Activated T-helper 17 cell treated with anti-CD3 and anti-CD28 coated beads, Interleukin-2, amount 50 U/mL, for 72 hours (primary cell): ENCODE measurements at regions not wholly inside any gene's neighbourhood (a gene's known extent, or its start where the extent isn't known, plus 50 kb on each side); places are given as distances from the start of the nearest gene placed in this dataset.

ENCODE experiments used
- ATAC-seq: fragments of 150-1000 bp; cut with Tn5 transposase; replicated peaks from 2 replicates; pipeline ENCODE4 v1.10.0; 2021; ENCODE audit warnings: mild to moderate bottlenecking, moderate library complexity
- H3K27ac Mint-ChIP-seq: one replicate; pipeline ENCODE4 v1.8.0; 2022; ENCODE audit warnings: mixed read lengths
- H3K27me3 Mint-ChIP-seq: one replicate; pipeline ENCODE4 v1.8.0; 2022; ENCODE audit warnings: mixed read lengths
- H3K36me3 Mint-ChIP-seq: one replicate; pipeline ENCODE4 v1.8.0; 2022; ENCODE audit warnings: low read depth, mild to moderate bottlenecking, mixed read lengths
- H3K4me1 Mint-ChIP-seq: one replicate; pipeline ENCODE4 v1.8.0; 2022; ENCODE audit warnings: mixed read lengths
- H3K4me3 Mint-ChIP-seq: one replicate; pipeline ENCODE4 v1.8.0; 2022; ENCODE audit warnings: mild to moderate bottlenecking, mixed read lengths
- H3K9me3 Mint-ChIP-seq: one replicate; pipeline ENCODE4 v1.8.0; 2022; ENCODE audit warnings: mixed read lengths

DNA sequence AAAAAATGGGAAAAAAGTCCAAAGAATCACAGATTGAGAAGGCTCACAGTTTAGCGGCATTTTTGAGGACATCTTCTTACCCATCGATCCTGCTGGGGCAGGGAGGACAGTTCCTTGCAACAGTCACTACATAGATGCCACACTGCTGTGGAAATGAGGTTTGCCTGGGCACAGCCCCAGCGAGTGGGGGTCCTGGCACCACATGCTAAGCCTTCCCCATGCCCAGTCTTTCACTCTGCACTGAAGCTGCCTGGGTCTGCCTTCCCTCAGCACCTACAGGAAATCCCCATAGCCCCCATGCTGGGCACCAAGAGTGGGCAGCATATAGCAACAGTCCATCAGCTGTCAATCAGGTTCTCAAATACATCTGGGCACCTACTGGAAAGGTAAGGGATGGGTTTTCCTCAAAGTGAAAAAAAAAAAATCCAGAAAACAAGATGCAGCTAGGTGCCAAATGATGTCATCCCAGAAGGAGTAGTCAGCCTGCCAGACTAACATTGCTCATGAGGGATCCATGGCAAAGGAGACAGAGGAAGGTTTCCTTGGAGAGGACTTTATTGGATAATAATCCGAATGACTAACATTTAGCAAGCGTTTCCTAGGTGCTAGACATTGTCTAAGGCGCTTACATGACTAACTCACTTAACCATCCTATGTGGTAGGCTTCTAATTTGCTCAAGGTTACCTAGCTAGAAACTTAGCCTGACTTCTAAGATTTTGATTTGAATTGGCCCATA is 125.7 kb upstream of the CXCL12 start:
- no peak for ATAC-seq
- H3K27me3 Mint-ChIP-seq, result no peaks in the 10 kb centered on the region
- H3K4me1 Mint-ChIP-seq, result no peaks in the 10 kb centered on the region
- H3K27ac Mint-ChIP-seq, result no peak overlapping the region
- H3K4me3 Mint-ChIP-seq, result no peak overlapping the region
- H3K9me3 Mint-ChIP-seq, result no peaks in the 10 kb centered on the region
- H3K36me3 Mint-ChIP-seq, result no peaks in the 10 kb centered on the region

GRCh38 chr10:44511166-44511565 is 126.3 kb upstream of the CXCL12 start:
- Mint-ChIP-seq H3K27ac (no peak overlapping the region), H3K9me3 (no peaks in the 10 kb centered on the region), H3K4me1 (no peaks in the 10 kb centered on the region), H3K36me3 (no peaks in the 10 kb centered on the region), H3K27me3 (no peaks in the 10 kb centered on the region), H3K4me3 (no peak overlapping the region)
- ATAC-seq, result no peak

DNA sequence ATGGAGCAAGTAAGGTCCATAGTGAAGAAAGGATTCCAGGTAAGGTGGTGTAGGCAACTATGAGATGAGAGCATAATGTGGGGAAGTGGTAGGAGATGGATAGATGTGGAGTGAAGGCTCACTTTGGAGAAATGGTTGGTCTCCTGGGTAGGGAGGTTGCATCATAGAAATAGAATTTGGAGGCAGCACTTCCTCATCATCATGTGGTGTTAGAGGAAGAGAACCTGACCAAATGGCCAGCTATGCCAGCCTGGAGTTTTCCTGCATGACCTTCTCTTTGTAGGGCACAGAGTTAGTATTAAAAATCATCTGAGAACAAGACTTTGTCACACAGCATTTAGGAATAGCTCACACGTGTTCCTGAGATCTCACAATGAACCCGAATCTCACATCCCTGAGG is 126.7 kb upstream of the CXCL12 start:
- H3K27ac Mint-ChIP-seq, result no peak overlapping the region
- H3K4me3 Mint-ChIP-seq, result no peak overlapping the region
- no peak for ATAC-seq
- no peaks in the 10 kb centered on the region for H3K36me3 Mint-ChIP-seq
- H3K9me3 Mint-ChIP-seq, result no peaks in the 10 kb centered on the region
- H3K4me1 Mint-ChIP-seq, result no peaks in the 10 kb centered on the region
- H3K27me3 Mint-ChIP-seq, result no peaks in the 10 kb centered on the region

DNA sequence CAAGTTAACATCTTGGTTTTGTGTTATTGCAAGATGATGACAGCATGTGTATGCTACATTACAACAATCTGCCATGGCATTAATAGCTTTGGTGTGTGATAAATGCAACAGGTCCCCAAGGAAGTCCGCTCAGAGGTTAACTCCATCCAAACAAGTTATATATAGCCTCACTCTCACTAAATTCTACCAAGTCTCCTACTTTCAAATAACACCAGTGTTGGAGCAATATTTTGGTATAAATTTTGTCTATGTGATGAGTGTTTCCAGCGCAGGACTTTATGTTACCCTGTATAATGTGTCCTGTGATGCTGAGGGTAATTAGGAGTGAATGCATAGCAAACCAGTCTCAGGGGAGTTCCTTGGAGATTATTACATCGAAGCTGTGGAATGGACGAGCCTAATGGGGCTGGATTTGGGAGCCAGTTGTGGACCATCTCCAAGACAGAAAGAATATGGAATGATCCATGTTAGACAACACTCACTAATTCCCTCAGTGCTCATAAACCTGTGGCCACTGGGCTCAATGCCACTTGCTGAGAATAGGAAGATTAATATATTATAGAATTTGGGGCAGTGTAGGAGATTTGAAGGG is 127.6 kb upstream of the CXCL12 start:
- no peaks in the 10 kb centered on the region for H3K27me3 Mint-ChIP-seq
- H3K27ac Mint-ChIP-seq, result no peak overlapping the region
- ATAC-seq, result no peak
- H3K9me3 Mint-ChIP-seq, result no peaks in the 10 kb centered on the region
- H3K4me1 Mint-ChIP-seq, result no peaks in the 10 kb centered on the region
- no peak overlapping the region for H3K4me3 Mint-ChIP-seq
- no peaks in the 10 kb centered on the region for H3K36me3 Mint-ChIP-seq

DNA sequence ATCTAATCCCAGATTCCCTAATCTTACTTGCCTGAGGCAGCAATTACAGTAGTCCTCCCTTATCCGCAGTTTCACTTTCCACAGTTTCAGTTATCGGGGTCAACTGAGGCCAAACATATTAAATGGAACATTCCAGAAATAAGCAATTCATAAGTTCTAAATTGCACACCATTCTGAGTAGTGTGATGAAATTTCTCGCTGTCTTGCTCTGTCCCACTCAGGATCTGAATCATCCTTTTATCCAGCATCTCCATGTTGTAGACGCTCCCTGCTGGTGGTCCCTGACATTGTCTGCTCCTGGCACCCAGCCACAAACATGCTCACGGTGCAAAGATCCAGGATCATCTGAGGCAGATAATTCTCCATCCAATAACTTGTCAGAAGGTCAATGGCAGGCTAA is 128.7 kb upstream of the CXCL12 start:
- Mint-ChIP-seq H3K36me3 (no peaks in the 10 kb centered on the region), H3K4me1 (no peaks in the 10 kb centered on the region), H3K4me3 (no peak overlapping the region), H3K27me3 (no peaks in the 10 kb centered on the region), H3K27ac (no peak overlapping the region), H3K9me3 (no peaks in the 10 kb centered on the region)
- no peak for ATAC-seq

DNA sequence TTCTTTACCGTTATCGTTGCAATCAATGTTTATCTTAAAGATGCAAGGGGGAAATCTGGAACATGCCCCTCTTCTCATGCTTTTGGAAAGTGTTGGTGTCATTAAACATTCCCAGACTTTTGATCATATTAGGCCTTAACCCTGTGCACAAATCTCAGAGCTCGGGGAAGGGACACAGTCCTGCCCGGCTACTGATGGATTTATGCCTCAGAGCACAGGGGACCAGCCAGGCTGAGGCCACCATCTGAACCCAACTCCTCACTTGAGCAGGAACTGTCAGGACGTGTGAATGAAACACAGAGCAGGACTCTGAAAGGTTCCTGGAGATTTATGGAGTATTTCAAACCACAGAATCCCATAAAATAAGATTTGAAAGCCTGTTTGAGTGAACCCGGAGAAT is 132.0 kb upstream of the CXCL12 start:
- ATAC-seq, result no peak
- Mint-ChIP-seq H3K36me3 (no peaks in the 10 kb centered on the region), H3K27me3 (no peaks in the 10 kb centered on the region), H3K27ac (no peak overlapping the region), H3K4me1 (no peaks in the 10 kb centered on the region), H3K9me3 (no peaks in the 10 kb centered on the region), H3K4me3 (no peak overlapping the region)

DNA sequence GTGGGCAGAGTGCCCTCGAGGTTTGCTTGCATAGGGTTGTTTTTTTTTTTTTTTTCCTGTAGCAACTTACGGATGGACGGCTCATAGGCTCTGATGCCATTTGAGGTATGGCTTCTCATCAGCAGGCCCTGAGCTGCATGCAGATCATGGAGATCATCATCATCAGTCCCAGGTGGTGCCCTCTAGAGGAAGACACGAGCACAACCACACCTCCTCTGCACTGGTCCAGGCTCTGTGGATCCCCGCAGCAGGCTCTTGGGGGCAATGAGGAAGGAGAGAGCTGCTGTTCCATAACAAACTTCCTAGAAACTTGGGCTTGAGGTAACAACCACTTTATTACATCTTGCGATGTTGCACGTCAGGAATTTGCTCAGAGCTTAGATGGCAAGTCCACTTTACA is 132.7 kb upstream of the CXCL12 start:
- H3K9me3 Mint-ChIP-seq, result no peaks in the 10 kb centered on the region
- no peak overlapping the region for H3K4me3 Mint-ChIP-seq
- H3K36me3 Mint-ChIP-seq, result no peaks in the 10 kb centered on the region
- ATAC-seq, result no peak
- H3K27me3 Mint-ChIP-seq, result no peaks in the 10 kb centered on the region
- H3K27ac Mint-ChIP-seq, result no peak overlapping the region
- H3K4me1 Mint-ChIP-seq, result no peaks in the 10 kb centered on the region

DNA sequence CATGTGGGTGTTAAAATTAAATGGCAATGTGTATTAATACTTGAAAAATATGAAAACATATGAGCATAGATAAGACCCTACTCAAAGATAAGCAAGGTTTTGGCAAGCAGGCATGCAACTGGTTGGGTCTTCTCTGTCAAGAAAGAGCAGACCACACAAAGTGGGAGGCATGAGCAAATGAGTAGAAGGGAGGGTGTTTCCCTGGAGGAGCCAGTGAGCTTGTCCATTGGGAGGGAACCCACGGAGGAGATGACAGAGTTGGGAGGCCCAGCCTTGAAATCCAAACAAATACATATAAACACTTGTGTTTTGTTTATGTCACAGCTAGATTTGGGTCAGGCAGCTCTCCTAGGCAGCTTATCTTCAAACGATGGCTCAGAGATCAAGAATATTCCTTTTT is 134.5 kb upstream of the CXCL12 start:
- Mint-ChIP-seq H3K9me3 (peaks cover 4% of the 10 kb centered on the region), H3K27ac (no peak overlapping the region), H3K4me1 (no peaks in the 10 kb centered on the region), H3K4me3 (no peak overlapping the region), H3K36me3 (no peaks in the 10 kb centered on the region), H3K27me3 (no peaks in the 10 kb centered on the region)
- ATAC-seq, result no peak

- Mint-ChIP-seq H3K36me3 (no peaks in the 10 kb centered on the region), H3K4me3 (no peak overlapping the region), H3K27ac (no peak overlapping the region), H3K9me3 (peaks cover 9% of the 10 kb centered on the region), H3K4me1 (no peaks in the 10 kb centered on the region), H3K27me3 (no peaks in the 10 kb centered on the region)
- ATAC-seq, result no peak
Observed at GRCh38 chr10:44520651-44521050, 135.8 kb upstream of the CXCL12 start.

GRCh38 chr10:44539178-44539577 is 154.3 kb upstream of the CXCL12 start:
- peaks cover 14% of the 10 kb centered on the region for H3K9me3 Mint-ChIP-seq

GRCh38 chr10:44552726-44553125 is 167.8 kb upstream of the CXCL12 start:
- Mint-ChIP-seq H3K27me3 (peaks cover 14% of the 10 kb centered on the region), H3K36me3 (no peaks in the 10 kb centered on the region), H3K4me1 (no peaks in the 10 kb centered on the region), H3K27ac (no peak overlapping the region), H3K9me3 (peaks cover 17% of the 10 kb centered on the region), H3K4me3 (no peak overlapping the region)
- no peak for ATAC-seq

More at GRCh38 chr10:44539178-44539577, 154.3 kb upstream of the CXCL12 start:
- Mint-ChIP-seq H3K4me1 (no peaks in the 10 kb centered on the region), H3K27ac (no peak overlapping the region), H3K27me3 (no peaks in the 10 kb centered on the region), H3K36me3 (no peaks in the 10 kb centered on the region), H3K4me3 (no peak overlapping the region)
- ATAC-seq, result no peak

DNA sequence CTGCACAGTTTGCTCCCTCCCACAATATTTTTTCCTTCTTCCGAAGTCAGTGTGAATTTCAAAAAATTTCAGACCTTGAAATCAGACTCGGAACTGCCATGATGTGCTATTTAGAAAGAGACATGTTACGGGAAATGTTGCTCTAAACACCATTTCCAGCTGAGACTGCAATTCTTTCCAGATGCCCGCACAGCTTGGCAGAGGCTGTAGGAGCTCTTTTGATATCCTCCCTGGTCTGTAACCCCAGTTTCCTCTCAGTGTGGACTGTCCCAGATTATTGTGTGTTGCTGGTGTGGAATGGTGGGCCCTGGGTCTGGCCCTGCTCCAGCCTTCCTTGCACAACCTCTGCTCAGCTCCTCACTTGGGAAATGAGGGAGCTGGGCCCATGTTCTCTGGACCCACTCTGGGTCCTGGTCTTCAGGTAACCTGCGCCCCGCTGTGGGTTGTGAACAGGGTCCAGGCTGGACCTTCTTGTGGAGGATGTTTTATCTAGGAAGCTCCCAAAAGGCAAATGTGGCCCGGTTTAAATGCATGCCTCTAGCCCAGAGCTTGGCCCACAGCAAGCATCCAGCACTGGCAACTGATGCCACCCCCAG is 172.8 kb upstream of the CXCL12 start:
- ATAC-seq, result no peak
- no peak overlapping the region for H3K4me3 Mint-ChIP-seq
- no peaks in the 10 kb centered on the region for H3K36me3 Mint-ChIP-seq
- no peaks in the 10 kb centered on the region for H3K9me3 Mint-ChIP-seq
- no peak overlapping the region for H3K27ac Mint-ChIP-seq
- H3K27me3 Mint-ChIP-seq, result no peaks in the 10 kb centered on the region
- no peaks in the 10 kb centered on the region for H3K4me1 Mint-ChIP-seq

GRCh38 chr10:44558521-44558920 is 173.6 kb upstream of the CXCL12 start:
- no peak for ATAC-seq
- H3K27ac Mint-ChIP-seq, result no peak overlapping the region
- H3K27me3 Mint-ChIP-seq, result no peaks in the 10 kb centered on the region
- H3K9me3 Mint-ChIP-seq, result no peaks in the 10 kb centered on the region
- H3K4me1 Mint-ChIP-seq, result no peaks in the 10 kb centered on the region
- no peak overlapping the region for H3K4me3 Mint-ChIP-seq
- H3K36me3 Mint-ChIP-seq, result no peaks in the 10 kb centered on the region

GRCh38 chr10:44564361-44564760 is 179.5 kb upstream of the CXCL12 start:
- H3K9me3 Mint-ChIP-seq, result no peaks in the 10 kb centered on the region
- H3K4me3 Mint-ChIP-seq, result no peak overlapping the region
- no peaks in the 10 kb centered on the region for H3K36me3 Mint-ChIP-seq
- H3K4me1 Mint-ChIP-seq, result no peaks in the 10 kb centered on the region
- ATAC-seq, result no peak
- H3K27ac Mint-ChIP-seq, result no peak overlapping the region
- no peaks in the 10 kb centered on the region for H3K27me3 Mint-ChIP-seq

DNA sequence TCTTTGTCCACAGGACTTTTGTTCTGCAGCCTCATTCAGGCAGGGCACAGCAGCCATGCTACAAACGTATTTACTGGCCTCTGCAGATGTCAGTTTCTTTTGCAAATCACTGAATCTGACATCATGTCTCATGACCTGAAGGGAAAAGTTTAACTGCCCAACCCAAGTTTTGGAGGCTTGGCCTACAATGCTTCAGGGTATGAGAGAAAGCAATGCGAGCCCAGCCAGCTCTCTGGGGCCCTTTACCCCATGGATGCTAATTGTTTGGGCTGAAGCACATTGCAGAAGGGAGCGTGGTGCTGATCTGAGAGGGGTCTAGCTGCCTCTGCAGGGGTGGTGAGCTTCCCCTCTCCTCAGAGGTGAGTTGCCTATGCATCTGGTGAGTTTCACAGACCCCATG is 179.9 kb upstream of the CXCL12 start:
- H3K4me3 Mint-ChIP-seq, result no peak overlapping the region
- H3K27ac Mint-ChIP-seq, result no peak overlapping the region
- H3K27me3 Mint-ChIP-seq, result no peaks in the 10 kb centered on the region
- no peak for ATAC-seq
- H3K36me3 Mint-ChIP-seq, result no peaks in the 10 kb centered on the region
- H3K4me1 Mint-ChIP-seq, result no peaks in the 10 kb centered on the region
- no peaks in the 10 kb centered on the region for H3K9me3 Mint-ChIP-seq
